B cell (primary cell): ENCODE measurements at regions not wholly inside any gene's neighbourhood (a gene's known extent, or its start where the extent isn't known, plus 50 kb on each side); places are given as distances from the start of the nearest gene placed in this dataset.

ENCODE experiments used
- CTCF ChIP-seq: fragments of 200-600 bp; IDR thresholded peaks from one replicate; pipeline ENCODE4 v1.8.0; 2022; ENCODE audit warnings: antibody characterized with exemption, mild to moderate bottlenecking
- EZH2 ChIP-seq: IDR thresholded peaks from 2 replicates; pipeline ENCODE4 v1.6.1; 2012; ENCODE audit warnings: borderline replicate concordance, low read depth, mild to moderate bottlenecking, moderate library complexity, low read length; ENCODE audit not compliant: insufficient read depth, poor library complexity, severe bottlenecking

GRCh38 chr2:83730223-83730622, 728.9 kb downstream of the SUCLG1 start:
- TF ChIP-seq CTCF (no peak), EZH2 (no peak)
